Upper lobe of left lung (tissue), 6 donors: ENCODE measurements at regions not wholly inside any gene's neighbourhood (a gene's known extent, or its start where the extent isn't known, plus 50 kb on each side); places are given as distances from the start of the nearest gene placed in this dataset.

ENCODE experiments used
- ATAC-seq, 2 donors: fragments of 200-7000 bp; cut with Tn5 transposase; one replicate each; pipeline ENCODE4 v1.9.1; 2022; ENCODE audit warnings: mild to moderate bottlenecking in 2 of 2, moderate library complexity in 2 of 2; ENCODE audit not compliant: low FRiP score in 2 of 2
- DNase-seq, 2 donors: peaks; one replicate each; pipeline ENCODE4 v3.0.0-alpha.2; 2019 to 2020
- H3K27ac ChIP-seq, 4 donors: fragments of 200-600 bp; sonication (generic); one replicate each; pipeline ENCODE4 v1.5.1; 2016 to 2019
- H3K27me3 ChIP-seq, 4 donors: fragments of 200-600 bp; sonication (generic); one replicate each; pipeline ENCODE4 v1.5.1; 2017 to 2019
- H3K36me3 ChIP-seq, 4 donors: fragments of 200-600 bp; sonication (generic); one replicate each; pipeline ENCODE4 v1.5.1; 2016 to 2019
- H3K4me1 ChIP-seq, 4 donors: fragments of 200-600 bp; sonication (generic); one replicate each; pipeline ENCODE4 v1.5.1; 2018 to 2019
- H3K4me3 ChIP-seq, 4 donors: fragments of 200-600 bp; sonication (generic); one replicate each; pipeline ENCODE4 v1.5.1; 2017 to 2019; ENCODE audit warnings: mild to moderate bottlenecking in 2 of 4, moderate library complexity in 1 of 4
- H3K9me3 ChIP-seq, 4 donors: fragments of 200-600 bp; sonication (generic); one replicate each; pipeline ENCODE4 v1.5.1; 2018 to 2019
- EP300 ChIP-seq, 4 donors: sonication (generic); formaldehyde crosslinking; IDR thresholded peaks; one replicate each; pipeline ENCODE4 v1.5.1; 2017; ENCODE audit warnings: antibody characterized with exemption in 4 of 4, control low read depth in 2 of 4
- POLR2A ChIP-seq, 4 donors: fragments of 450-650 bp; IDR thresholded peaks; one replicate each; pipeline ENCODE4 v1.5.1; 2016 to 2017; ENCODE audit warnings: antibody characterized with exemption in 4 of 4, mild to moderate bottlenecking in 2 of 4
- POLR2AphosphoS5 ChIP-seq, 2 donors: sonication (generic); formaldehyde crosslinking; IDR thresholded peaks; one replicate each; pipeline ENCODE4 v1.5.1; 2017; ENCODE audit warnings: antibody characterized with exemption in 2 of 2
- WGBS, 2 donors: methylation state at CpG; one replicate each; pipeline ENCODE4 v1.1.5; 2017 to 2018; 5-methylcytosine and 5-hydroxymethylcytosine counted together
- small RNA-seq, 4 donors: library from RNA; depleted of rRNA; stranded (forward); fragments of <200 nt; gene quantifications; one replicate each; pipeline ENCODE3, GENCODE V24; 2016
- TF ChIP-seq, protein P1 (sequence below), 6 experiments: fragments of 450-650 bp in 4 of 6; fragments of 200-600 bp in 2 of 6; sonication (generic) in 2 of 6; IDR thresholded peaks; one replicate each; pipeline ENCODE4 v1.5.1; 2016 to 2019; ENCODE audit warnings: antibody characterized with exemption in 6 of 6
- donor health status: DM: no; HTN: no; CAD: no; lungs with moderate emphysema.
- donor health status: DM: no; HTN: yes; CAD: no; lungs with severe emphysema.

DNA sequence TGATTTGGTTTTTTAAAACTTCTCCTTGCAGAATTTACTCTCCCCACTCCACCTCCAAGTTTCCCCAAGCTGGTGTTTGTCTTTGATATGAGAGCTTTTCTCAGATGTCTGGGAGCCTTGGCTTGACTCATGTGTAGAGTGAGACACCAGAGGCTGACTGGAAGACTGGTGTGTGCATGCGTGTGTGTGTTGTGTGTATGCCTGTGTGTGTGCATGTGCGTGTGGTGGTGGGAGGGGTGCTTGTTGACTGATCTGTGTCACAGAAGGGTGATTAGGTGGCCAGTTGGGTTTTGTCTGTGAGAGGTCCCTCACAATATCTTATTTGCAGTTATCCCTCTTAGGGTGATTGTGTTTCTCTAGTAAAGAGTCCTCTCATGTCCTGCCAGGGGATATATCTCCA lies 50.5 kb upstream of the HPCAL1 start:
- Histone ChIP-seq H3K4me3 (no peak overlapping the region), H3K4me1 (peaks cover 0 to 10% (median 0%) of the 10 kb centered on the region in 4 donors), H3K9me3 (peaks cover 3 to 11% (median 6%) of the 10 kb centered on the region in 4 donors), H3K27me3 (no peaks in the 10 kb centered on the region), H3K36me3 (no peaks in the 10 kb centered on the region), H3K27ac (no peak overlapping the region)
- ATAC-seq (no peak), DNase-seq (no peak)
- WGBS, 2 donors = 97% methylated on average over 2 of the region's 2 CpGs
- TF ChIP-seq, protein P1, sequence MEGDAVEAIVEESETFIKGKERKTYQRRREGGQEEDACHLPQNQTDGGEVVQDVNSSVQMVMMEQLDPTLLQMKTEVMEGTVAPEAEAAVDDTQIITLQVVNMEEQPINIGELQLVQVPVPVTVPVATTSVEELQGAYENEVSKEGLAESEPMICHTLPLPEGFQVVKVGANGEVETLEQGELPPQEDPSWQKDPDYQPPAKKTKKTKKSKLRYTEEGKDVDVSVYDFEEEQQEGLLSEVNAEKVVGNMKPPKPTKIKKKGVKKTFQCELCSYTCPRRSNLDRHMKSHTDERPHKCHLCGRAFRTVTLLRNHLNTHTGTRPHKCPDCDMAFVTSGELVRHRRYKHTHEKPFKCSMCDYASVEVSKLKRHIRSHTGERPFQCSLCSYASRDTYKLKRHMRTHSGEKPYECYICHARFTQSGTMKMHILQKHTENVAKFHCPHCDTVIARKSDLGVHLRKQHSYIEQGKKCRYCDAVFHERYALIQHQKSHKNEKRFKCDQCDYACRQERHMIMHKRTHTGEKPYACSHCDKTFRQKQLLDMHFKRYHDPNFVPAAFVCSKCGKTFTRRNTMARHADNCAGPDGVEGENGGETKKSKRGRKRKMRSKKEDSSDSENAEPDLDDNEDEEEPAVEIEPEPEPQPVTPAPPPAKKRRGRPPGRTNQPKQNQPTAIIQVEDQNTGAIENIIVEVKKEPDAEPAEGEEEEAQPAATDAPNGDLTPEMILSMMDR (IDR thresholded peaks at IDR 0.05) = no peak
- no peak for TF ChIP-seq POLR2AphosphoS5 (IDR thresholded peaks at IDR 0.05)
- no peak for TF ChIP-seq EP300 (IDR thresholded peaks at IDR 0.05)
- TF ChIP-seq POLR2A (IDR thresholded peaks at IDR 0.05) = no peak

GRCh38 chr2:10252661-10253060 lies 50.0 kb upstream of the HPCAL1 start:
- ATAC-seq = no peak
- Histone ChIP-seq H3K4me3 (no peak overlapping the region), H3K36me3 (no peaks in the 10 kb centered on the region), H3K4me1 (peaks cover 0 to 10% (median 0%) of the 10 kb centered on the region in 4 donors), H3K27ac (no peak overlapping the region), H3K27me3 (no peaks in the 10 kb centered on the region), H3K9me3 (peaks cover 3 to 11% (median 6%) of the 10 kb centered on the region in 4 donors)
- DNase-seq = no peak
- TF ChIP-seq, protein P1 (IDR thresholded peaks at IDR 0.05) = no peak
- TF ChIP-seq POLR2A (IDR thresholded peaks at IDR 0.05) (no peak), POLR2AphosphoS5 (IDR thresholded peaks at IDR 0.05) (no peak), EP300 (IDR thresholded peaks at IDR 0.05) (no peak)
- 57 to 76% methylated on average over 3 of the region's 3 CpGs for WGBS, 2 donors

Small RNAs in the stretch of these regions (small RNA-seq; reads per million reads assigned to genes)
- 0 reads per million in 4 donors for gene MIR4261
